GM21360 (cell line): ENCODE measurements at regions not wholly inside any gene's neighbourhood (a gene's known extent, or its start where the extent isn't known, plus 50 kb on each side); places are given as distances from the start of the nearest gene placed in this dataset.
A peak's percentile ranks its signal among the peaks of the same experiment; 100 is the strongest.

Experiments used
- ATAC-seq: cut with Tn5 transposase; IDR thresholded peaks from one replicate; pipeline ENCODE4 v1.9.1; 2021; ENCODE audit warnings: mild to moderate bottlenecking, moderate library complexity; ENCODE audit not compliant: unreplicated experiment

DNA sequence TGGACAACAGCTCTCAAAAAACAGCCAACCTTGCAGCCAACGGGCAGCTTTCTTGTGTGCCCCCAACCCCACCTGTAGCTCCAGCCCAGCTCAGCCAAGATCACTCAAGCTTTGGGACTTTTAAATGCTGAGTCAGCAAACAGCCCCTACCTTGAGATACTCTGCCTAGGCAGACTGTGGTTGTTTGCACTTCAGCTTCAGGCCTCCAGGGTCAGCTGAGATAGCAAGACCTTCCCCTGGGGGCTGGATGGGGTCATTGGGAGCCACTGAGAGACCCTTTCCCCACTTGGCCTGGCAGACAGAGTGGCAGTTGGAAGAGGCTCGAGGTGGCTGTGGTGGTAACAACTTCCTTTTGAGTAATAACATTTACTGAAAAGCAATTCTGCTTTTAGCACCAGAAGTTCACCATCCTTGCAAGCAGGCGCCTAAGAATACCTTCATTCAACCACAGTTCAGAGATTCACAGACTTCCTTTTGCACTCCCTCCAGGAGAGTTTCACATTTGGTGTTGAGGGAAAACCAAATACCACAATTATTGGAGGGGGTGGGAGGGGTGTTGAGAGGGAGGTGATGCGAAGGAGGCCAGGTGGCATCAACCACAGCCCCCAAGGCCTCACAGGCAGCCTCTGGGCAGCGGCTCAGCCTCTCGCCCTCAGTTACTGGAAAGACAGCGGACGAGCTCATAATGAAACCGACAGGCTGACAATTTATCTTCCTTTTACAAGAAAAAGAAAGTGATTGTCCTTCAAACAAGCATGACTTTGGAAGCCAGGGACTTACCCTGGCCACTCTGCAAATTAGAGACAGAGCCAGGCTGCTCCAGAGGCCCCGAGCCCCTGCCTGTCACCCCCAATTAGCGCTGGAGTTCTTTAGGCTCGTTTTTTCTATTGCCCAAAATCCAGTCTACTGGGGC is 148.1 kb downstream of the CEBPB start:
- peak; percentile 53 for ATAC-seq

DNA sequence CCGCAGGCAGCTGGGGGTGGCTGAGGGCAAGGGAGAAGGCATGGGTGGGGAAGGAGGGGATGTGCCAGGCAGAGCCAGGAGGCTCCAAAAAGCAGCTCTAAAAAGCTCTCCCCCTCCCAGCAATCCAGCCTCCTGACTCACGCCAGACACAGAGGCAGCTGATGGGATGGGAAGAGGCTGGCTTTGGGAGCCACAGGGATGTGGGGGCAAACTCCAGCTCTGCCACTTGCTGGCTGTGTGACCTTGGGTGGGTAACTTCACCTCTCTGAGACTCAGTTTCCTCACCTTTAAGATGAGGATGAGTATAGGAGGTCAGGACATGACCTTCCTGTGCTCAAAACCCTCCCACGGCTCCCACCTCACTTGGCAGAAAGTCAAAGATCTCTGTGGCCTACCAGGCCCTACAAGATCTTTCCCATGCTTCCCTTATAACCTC is 148.9 kb downstream of the CEBPB start:
- no peak for ATAC-seq

DNA sequence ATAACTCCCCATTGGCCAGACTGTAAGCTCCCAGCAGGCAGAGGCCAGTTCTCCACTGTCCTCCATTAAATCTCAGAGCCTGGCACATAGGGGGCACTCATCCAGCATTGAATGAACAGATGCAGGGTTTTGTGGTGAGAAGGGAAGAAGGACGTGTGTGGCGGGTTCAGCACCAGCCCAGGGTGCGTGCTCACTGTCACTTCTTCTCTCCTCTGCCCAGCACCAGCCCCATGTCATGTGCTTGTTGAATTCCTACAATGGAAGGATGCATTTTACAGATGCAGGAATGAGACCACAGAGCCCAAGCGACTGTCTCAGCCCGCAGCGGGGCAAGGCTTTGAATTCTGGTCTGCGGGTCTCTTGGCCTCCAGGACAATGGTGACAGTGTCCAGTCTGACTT is 149.9 kb downstream of the CEBPB start:
- no peak for ATAC-seq

- ATAC-seq, result no peak
These were observed 150.4 kb downstream of the CEBPB start for GRCh38 chr20:50341050-50341449.

GRCh38 chr20:50341880-50342637 is 151.4 kb downstream of the CEBPB start:
- ATAC-seq, result no peak

DNA sequence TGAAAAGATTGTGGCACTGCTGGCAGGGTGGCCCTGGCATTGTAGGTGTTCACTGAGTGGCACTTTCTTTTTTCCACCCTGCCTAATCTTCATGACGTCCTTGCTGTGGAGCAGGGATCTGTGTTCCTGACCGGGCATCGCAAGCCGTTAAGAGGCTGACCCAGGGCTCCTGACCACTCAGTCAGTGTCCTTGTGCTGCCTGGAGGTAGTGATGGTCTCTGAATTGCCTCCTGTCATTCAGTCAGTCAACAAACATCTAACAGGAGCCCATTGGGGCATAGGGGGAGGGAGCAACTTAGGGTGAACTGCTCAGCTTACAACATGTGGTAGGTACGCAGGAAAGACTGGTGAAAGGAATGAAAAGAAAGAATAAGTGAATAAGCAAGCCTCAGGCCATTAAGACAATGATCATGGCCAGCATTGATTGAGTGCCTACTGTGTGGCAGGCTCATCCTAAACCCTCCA is 152.0 kb downstream of the CEBPB start:
- ATAC-seq, result no peak

- ATAC-seq, result no peak
These were observed 152.5 kb downstream of the CEBPB start for GRCh38 chr20:50343125-50343489.

GRCh38 chr20:50343490-50344179 is 153.0 kb downstream of the CEBPB start:
- ATAC-seq, result no peak

GRCh38 chr20:50344232-50345071 is 153.8 kb downstream of the CEBPB start:
- no peak for ATAC-seq

DNA sequence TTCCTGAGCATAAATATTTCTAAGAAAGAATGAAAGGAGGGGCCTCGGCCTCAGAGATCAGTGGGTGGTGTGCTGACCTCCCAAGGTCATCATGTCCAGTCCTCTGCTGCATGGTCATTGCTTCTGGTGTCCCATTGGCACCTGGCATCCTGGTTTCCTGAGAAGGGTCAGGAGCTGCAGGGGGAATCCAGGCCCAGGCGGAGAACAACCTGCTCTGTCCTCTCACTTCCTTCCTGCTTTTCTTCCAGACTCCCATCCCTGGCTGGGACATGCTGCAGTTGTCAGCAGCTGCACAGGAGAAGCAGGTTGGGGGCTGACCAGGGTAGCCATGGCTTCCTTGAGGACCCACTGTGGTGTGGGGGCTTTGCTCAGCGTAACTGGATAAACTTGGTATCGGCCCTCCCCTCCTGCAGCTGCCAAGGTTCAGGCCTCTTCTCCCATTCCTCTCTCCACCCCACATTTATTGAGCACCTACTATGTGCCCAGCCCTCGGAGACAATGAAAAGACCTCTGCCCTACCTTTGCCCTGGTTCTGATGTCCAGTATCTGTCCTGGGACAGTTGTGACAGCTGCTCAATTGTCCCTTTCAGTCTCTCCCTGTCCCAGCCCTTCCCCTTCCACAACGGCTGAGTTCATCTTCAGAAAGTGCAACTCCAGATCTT is 155.2 kb downstream of the CEBPB start:
- no peak for ATAC-seq

GRCh38 chr20:50346374-50347283 is 156.0 kb downstream of the CEBPB start:
- no peak for ATAC-seq

DNA sequence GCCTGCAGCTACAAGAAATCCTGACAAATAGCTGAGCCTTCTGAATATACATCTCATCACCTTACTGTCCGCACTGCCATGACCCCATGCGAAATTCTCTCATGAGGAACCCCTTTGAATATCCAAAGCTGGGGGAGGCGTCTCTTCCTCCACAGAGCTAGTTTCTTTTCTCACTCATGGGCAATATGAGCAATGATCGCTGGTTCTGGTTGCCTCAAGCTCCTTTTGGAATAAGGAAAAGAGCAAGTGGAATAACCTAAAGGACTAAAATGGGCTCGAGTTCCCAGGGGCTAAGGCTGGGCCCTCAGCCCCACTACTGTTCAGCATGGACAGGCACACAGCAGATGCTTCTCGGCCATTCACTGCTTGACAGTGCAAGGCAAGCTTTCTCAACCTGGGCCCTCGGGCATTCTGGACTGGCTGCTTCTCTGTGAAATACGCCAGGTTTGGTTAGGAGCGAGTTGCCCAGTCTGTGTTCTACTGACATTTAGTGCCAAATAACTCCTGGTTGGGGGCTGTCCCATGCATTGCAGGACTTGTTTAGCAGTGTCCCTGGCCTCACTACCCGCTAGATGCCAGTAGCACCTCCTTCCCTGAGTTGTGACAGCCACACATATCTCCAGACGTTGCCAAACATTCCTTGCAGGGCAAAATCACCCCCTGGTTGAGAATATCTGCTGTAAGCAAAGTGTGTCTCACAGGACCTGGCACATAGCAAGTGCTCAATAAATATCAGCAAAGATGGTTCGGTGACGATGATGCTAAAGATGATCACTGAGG is 156.8 kb downstream of the CEBPB start:
- no peak for ATAC-seq

DNA sequence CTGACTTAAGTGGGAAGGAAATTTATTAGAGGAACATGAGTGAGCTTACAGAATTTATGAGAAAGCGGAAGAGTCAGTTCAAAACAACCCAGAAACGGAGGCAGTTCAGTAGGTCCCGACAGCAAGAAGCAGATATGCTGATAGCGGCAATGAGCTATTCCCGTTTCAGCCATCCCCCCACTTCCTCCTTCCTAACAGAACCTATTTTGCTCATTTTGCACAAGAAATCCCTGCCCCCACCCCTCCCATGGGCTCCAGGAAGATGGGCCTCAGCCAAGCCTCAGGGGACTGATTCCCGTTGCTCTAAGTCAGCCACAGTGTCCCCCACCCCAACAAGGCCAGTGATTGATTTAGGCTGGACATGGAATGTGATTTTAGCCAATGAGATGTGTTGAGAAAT is 157.5 kb downstream of the CEBPB start:
- no peak for ATAC-seq

GRCh38 chr20:50350510-50351249 is 159.5 kb upstream of the PTPN1 start:
- ATAC-seq, result no peak

GRCh38 chr20:50351541-50351940 is 158.6 kb upstream of the PTPN1 start:
- ATAC-seq, result no peak

GRCh38 chr20:50353289-50353961 is 156.8 kb upstream of the PTPN1 start:
- no peak for ATAC-seq
